H1 (cell line): ENCODE measurements at regions not wholly inside any gene's neighbourhood (a gene's known extent, or its start where the extent isn't known, plus 50 kb on each side); places are given as distances from the start of the nearest gene placed in this dataset.

Experiments
- CTCF ChIA-PET: fragments of 300-600 bp; sonication (Branson Sonifier 250); formaldehyde crosslinking; loops from one replicate; lab custom pipeline; 2021; ENCODE audit not compliant: partially characterized antibody; lab: Charles Lee
- POLR2A ChIA-PET: fragments of 300-600 bp; sonication (Branson Sonifier 250); formaldehyde crosslinking; loops from one replicate; lab custom pipeline; 2021; ENCODE audit warnings: inconsistent platforms; ENCODE audit not compliant: partially characterized antibody; lab: Charles Lee
- DNase-seq, 2 experiments: peaks; one replicate each; pipeline versions ENCODE4 v3.0.0 to v3.0.0-alpha.2; 2010 to 2022; ENCODE audit warnings: low spot score in 2 of 2, low read depth in 1 of 2, mixed read lengths in 1 of 2
- FAIRE-seq: peaks from 2 replicates; lab custom pipeline; 2011; peaks lifted over from hg19 to GRCh38; lab: Jason Lieb, UNC
- H2AFZ ChIP-seq: 2 replicates; pipeline ENCODE4 v1.8.1; 2012; ENCODE audit warnings: low read length, inconsistent platforms
- H2AK5ac ChIP-seq: 2 replicates; pipeline ENCODE4 v1.6.1; 2013; ENCODE audit warnings: low read depth, low read length
- H2BK120ac ChIP-seq: replicated peaks from 2 replicates; pipeline ENCODE3; 2013; ENCODE audit warnings: low read depth, low read length, inconsistent platforms
- H2BK12ac ChIP-seq: 2 replicates; pipeline ENCODE4 v1.6.1; 2013; ENCODE audit warnings: low read depth, low read length
- H2BK15ac ChIP-seq: 2 replicates; pipeline ENCODE4 v1.6.1; 2013; ENCODE audit warnings: low read length
- H2BK20ac ChIP-seq: 2 replicates; pipeline ENCODE4 v1.6.1; 2013; ENCODE audit warnings: low read length
- H2BK5ac ChIP-seq: 2 replicates; pipeline ENCODE4 v1.6.1; 2013; ENCODE audit warnings: low read depth, low read length
- H3K14ac ChIP-seq: 2 replicates; pipeline ENCODE4 v1.6.1; 2013; ENCODE audit warnings: inconsistent platforms; ENCODE audit not compliant: insufficient read length
- H3K18ac ChIP-seq: 2 replicates; pipeline ENCODE4 v1.6.1; 2013; ENCODE audit warnings: low read length; ENCODE audit errors: extremely low read depth
- H3K23ac ChIP-seq: 2 replicates; pipeline ENCODE4 v1.6.1; 2013; ENCODE audit warnings: inconsistent platforms; ENCODE audit not compliant: insufficient read length
- H3K23me2 ChIP-seq: 2 replicates; pipeline ENCODE4 v1.6.1; 2013; ENCODE audit warnings: low read depth, low read length
- H3K27ac ChIP-seq: 2 replicates; pipeline ENCODE4 v1.6.1; 2011; ENCODE audit warnings: low read depth, low read length, inconsistent platforms
- H3K27me3 ChIP-seq, 4 experiments: replicated peaks in 1 of 4; 1 replicate in 1 of 4; 2 replicates in 3 of 4; pipeline versions ENCODE4 v1.6.1 to v1.8.1; 2011 to 2013; ENCODE audit warnings: low read length in 3 of 4, mild to moderate bottlenecking in 3 of 4, inconsistent platforms in 2 of 4, mixed read lengths in 2 of 4, moderate library complexity in 1 of 4; ENCODE audit not compliant: control insufficient read depth in 3 of 4, insufficient read depth in 3 of 4; ENCODE audit errors: extremely low read depth in 1 of 4
- H3K36me3 ChIP-seq, 4 experiments: 2 replicates each; pipeline versions ENCODE4 v1.6.1 to v1.8.1; 2011 to 2013; ENCODE audit warnings: mild to moderate bottlenecking in 4 of 4, low read length in 3 of 4, moderate library complexity in 2 of 4, control low read depth in 1 of 4, inconsistent platforms in 1 of 4; ENCODE audit not compliant: insufficient read depth in 4 of 4, control insufficient read depth in 2 of 4
- H3K4ac ChIP-seq: replicated peaks from 2 replicates; pipeline ENCODE3; 2013; ENCODE audit warnings: low read length, low read depth, mixed read lengths, inconsistent platforms; ENCODE audit not compliant: insufficient read length
- H3K4me1 ChIP-seq, 4 experiments: replicated peaks in 1 of 4; 1 replicate in 1 of 4; 2 replicates in 3 of 4; pipeline versions ENCODE4 v1.6.1 to v1.8.1; 2011 to 2013; ENCODE audit warnings: low read length in 3 of 4, inconsistent platforms in 2 of 4, mixed read lengths in 1 of 4; ENCODE audit not compliant: insufficient read depth in 4 of 4, control insufficient read depth in 3 of 4
- H3K4me2 ChIP-seq, 2 experiments: 2 replicates each; pipeline versions ENCODE4 v1.6.1 to v1.8.1; 2011 to 2013; ENCODE audit warnings: low read depth in 2 of 2, low read length in 2 of 2, control low read depth in 1 of 2, inconsistent platforms in 1 of 2, mild to moderate bottlenecking in 1 of 2; ENCODE audit not compliant: insufficient read depth in 1 of 2
- H3K4me3 ChIP-seq, 4 experiments: fragments of 200-600, 300-600 bp in 1 of 4; sonication (generic), shearing (Covaris generic), sonication (Bioruptor Twin) in 1 of 4; 2 replicates each; pipeline versions ENCODE4 v1.5.1 to v1.8.1; 2011 to 2016; ENCODE audit warnings: low read length in 4 of 4, low read depth in 3 of 4, control low read depth in 2 of 4, inconsistent platforms in 2 of 4, mild to moderate bottlenecking in 2 of 4, mixed read lengths in 1 of 4, moderate library complexity in 1 of 4; ENCODE audit not compliant: insufficient read depth in 2 of 4; ENCODE audit errors: extremely low read depth in 1 of 4
- H3K56ac ChIP-seq: replicated peaks from 2 replicates; pipeline ENCODE3; 2013; ENCODE audit warnings: low read depth, mild to moderate bottlenecking, mixed read lengths, low read length, inconsistent platforms; ENCODE audit not compliant: insufficient read length
- H3K79me1 ChIP-seq: 2 replicates; pipeline ENCODE4 v1.6.1; 2013; ENCODE audit warnings: low read depth, low read length, control low read depth
- H3K79me2 ChIP-seq, 2 experiments: 2 replicates each; pipeline versions ENCODE4 v1.6.1 to v1.8.1; 2012 to 2013; ENCODE audit warnings: low read length in 2 of 2, mild to moderate bottlenecking in 2 of 2, inconsistent platforms in 1 of 2; ENCODE audit not compliant: insufficient read depth in 2 of 2, control insufficient read depth in 1 of 2
- H3K9ac ChIP-seq, 4 experiments: replicated peaks in 1 of 4; 1 replicate in 1 of 4; 2 replicates in 3 of 4; pipeline versions ENCODE4 v1.6.1 to v1.8.1; 2011 to 2013; ENCODE audit warnings: low read depth in 3 of 4, low read length in 3 of 4, control low read depth in 2 of 4, mild to moderate bottlenecking in 2 of 4, moderate library complexity in 2 of 4, inconsistent platforms in 1 of 4; ENCODE audit errors: extremely low read depth in 1 of 4
- H3K9me3 ChIP-seq, 2 experiments: 2 replicates each; pipeline versions ENCODE4 v1.6.1 to v1.8.1; 2012 to 2013; ENCODE audit warnings: mild to moderate bottlenecking in 2 of 2, moderate library complexity in 2 of 2, control low read depth in 1 of 2, inconsistent platforms in 1 of 2, low read depth in 1 of 2, low read length in 1 of 2, mixed read lengths in 1 of 2; ENCODE audit not compliant: insufficient read depth in 2 of 2
- H4K20me1 ChIP-seq, 2 experiments: replicated peaks in 1 of 2; 2 replicates each; pipeline versions ENCODE3 to v1.8.1; 2011 to 2013; ENCODE audit warnings: inconsistent platforms in 2 of 2, low read length in 2 of 2, mild to moderate bottlenecking in 1 of 2; ENCODE audit not compliant: insufficient read depth in 2 of 2, control insufficient read depth in 1 of 2
- H4K5ac ChIP-seq: 2 replicates; pipeline ENCODE4 v1.6.1; 2013; ENCODE audit warnings: low read length, low read depth, mixed read lengths, inconsistent platforms; ENCODE audit not compliant: insufficient read length
- H4K8ac ChIP-seq: 2 replicates; pipeline ENCODE4 v1.8.0; 2013; ENCODE audit warnings: mild to moderate bottlenecking, moderate library complexity, low read length, inconsistent platforms; ENCODE audit not compliant: insufficient read depth; ENCODE audit errors: extremely low read depth
- H4K91ac ChIP-seq: replicated peaks from 2 replicates; pipeline ENCODE3; 2013; ENCODE audit warnings: low read length, mixed read lengths, inconsistent platforms; ENCODE audit not compliant: insufficient read length
- ATF2 ChIP-seq: IDR thresholded peaks from 2 replicates; pipeline ENCODE4 v1.6.1; 2012; ENCODE audit warnings: low read length, inconsistent platforms
- ATF3 ChIP-seq: IDR thresholded peaks from 2 replicates; pipeline ENCODE4 v1.6.1; 2011; ENCODE audit warnings: low read depth, mild to moderate bottlenecking, low read length; ENCODE audit not compliant: insufficient read depth
- BRCA1 ChIP-seq: IDR thresholded peaks from 2 replicates; pipeline ENCODE4 v1.6.1; 2012; ENCODE audit warnings: low read depth, low read length, improper control_type of control experiment
- CHD1 ChIP-seq: IDR thresholded peaks from 2 replicates; pipeline ENCODE4 v1.6.1; 2012; ENCODE audit warnings: low read depth, low read length, improper control_type of control experiment
- EZH2 ChIP-seq: fragments of 200-600 bp; sonication (generic); IDR thresholded peaks from 2 replicates; pipeline ENCODE4 v1.7.1; 2012; ENCODE audit warnings: low read depth, mild to moderate bottlenecking, moderate library complexity, low read length, inconsistent platforms; ENCODE audit not compliant: severe bottlenecking
- SIRT6 ChIP-seq: IDR thresholded peaks from one replicate; pipeline ENCODE4 v1.7.1; 2012; ENCODE audit warnings: low read length, inconsistent platforms
- USF2 ChIP-seq: IDR thresholded peaks from 2 replicates; pipeline ENCODE4 v1.6.1; 2011; ENCODE audit warnings: low read length, improper control_type of control experiment
- WGBS, 2 experiments: shearing (Covaris generic) in 1 of 2; methylation state at CpG; one replicate each; pipeline versions ENCODE4 v1.1.6 to v1.1.7; 2013 to 2015; ENCODE audit warnings: low lambda C conversion rate in 2 of 2, mixed read lengths in 2 of 2, inconsistent platforms in 1 of 2, low coverage in 1 of 2, missing lambda C conversion rate in 1 of 2; ENCODE audit not compliant: insufficient replicate concordance in 2 of 2, insufficient coverage in 1 of 2, insufficient read length in 1 of 2; ENCODE audit errors: extremely low coverage in 1 of 2, missing lambda C conversion rate in 1 of 2; 5-methylcytosine and 5-hydroxymethylcytosine counted together

- ChIA-PET CTCF (interaction anchor here (1.2 kb wide), 1 partner anchor 323 kb away, joined by 3 read pairs; no protein-coding TSS in a partner anchor), POLR2A (no interaction called here)
- Histone ChIP-seq H4K91ac (no peak overlapping the region), H3K56ac (no peak overlapping the region), H3K4me2 (no peak overlapping the region), H4K8ac (no peak overlapping the region), H3K4ac (no peak overlapping the region), H3K23ac (no peak overlapping the region), H3K79me2 (no peaks in the 10 kb centered on the region), H3K9ac (no peak overlapping the region), H2AK5ac (no peak overlapping the region), H4K20me1 (no peaks in the 10 kb centered on the region), H2BK120ac (no peak overlapping the region), H4K5ac (no peak overlapping the region), H3K79me1 (no peaks in the 10 kb centered on the region), H2AFZ (no peak overlapping the region), H3K23me2 (no peaks in the 10 kb centered on the region), H3K27me3 (no peaks in the 10 kb centered on the region), H3K9me3 (no peaks in the 10 kb centered on the region), H2BK15ac (no peak overlapping the region), H3K18ac (no peak overlapping the region), H3K27ac (no peak overlapping the region), H2BK12ac (no peak overlapping the region), H3K14ac (no peak overlapping the region), H3K36me3 (no peaks in the 10 kb centered on the region), H3K4me3 (no peak overlapping the region), H2BK20ac (no peak overlapping the region), H2BK5ac (no peak overlapping the region), H3K4me1 (no peaks in the 10 kb centered on the region)
- TF ChIP-seq BRCA1, result no peak
- TF ChIP-seq USF2, result no peak
- TF ChIP-seq CHD1, result no peak
- no peak for TF ChIP-seq EZH2
- TF ChIP-seq ATF3, result no peak
- TF ChIP-seq SIRT6, result no peak
- no peak for TF ChIP-seq ATF2
- 94% methylated on average over 1 of the region's 1 CpG; no CpG with 5 or more reads in 1 of the 2 experiments for WGBS, 2 experiments
- DNase-seq (no peak), FAIRE-seq (no peak)
These were observed 53.0 kb upstream of the HGF start for GRCh38 chr7:81822811-81823210.
